ENCODE measurements at regions not wholly inside any gene's neighbourhood (a gene's known extent, or its start where the extent isn't known, plus 50 kb on each side); places are given as distances from the start of the nearest gene placed in this dataset.

DNA sequence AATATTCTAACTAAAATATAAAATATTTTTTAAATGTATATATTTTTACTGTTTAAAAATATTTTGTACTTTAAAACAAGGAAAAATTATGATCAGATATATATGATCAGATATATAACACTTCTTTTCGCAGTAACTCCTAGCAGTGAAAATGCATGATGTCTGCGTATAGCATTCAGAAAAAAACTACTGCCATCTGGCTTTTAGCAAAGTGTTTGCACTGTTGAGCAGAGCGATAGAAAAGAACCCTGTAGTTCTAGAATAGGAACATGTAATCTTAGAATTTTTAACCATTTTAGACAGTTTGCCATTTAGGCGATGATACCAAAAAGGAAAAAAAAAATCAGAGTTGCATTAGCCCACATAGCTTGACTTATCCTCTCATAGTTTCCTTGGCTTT lies 370.4 kb upstream of the ANO3 start:
- WGBS, 2 experiments (ENCODE audit: low coverage in 1 of 2, low lambda C conversion rate in 2 of 2, missing lambda C conversion rate in 2 of 2): 49 to 51% methylated on average over 4 of the region's 4 CpGs
- no peaks in the 10 kb centered on the region for H3K36me3 ChIP-seq (ENCODE audit: low read depth)
- no peaks in the 10 kb centered on the region for H3K4me1 ChIP-seq (ENCODE audit: insufficient read depth)
- no peak for DNase-seq
- no peak overlapping the region for H3K4me3 ChIP-seq
- no peaks in the 10 kb centered on the region for H3K9me3 ChIP-seq (ENCODE audit: low read depth)
- no peaks in the 10 kb centered on the region for H3K9me2 ChIP-seq (ENCODE audit: insufficient read depth)
- H3K27me3 ChIP-seq (replicated peaks; ENCODE audit: insufficient read depth): no peaks in the 10 kb centered on the region
- no peak overlapping the region for H3K27ac ChIP-seq
- no peak overlapping the region for H3K4me2 ChIP-seq (ENCODE audit: unreplicated experiment)
- in situ Hi-C loops (cut with MboI): no loop called here
- no peak overlapping the region for H2AFZ ChIP-seq
- TF ChIP-seq EZH2phosphoT487 (IDR thresholded peaks at IDR 0.05; ENCODE audit: insufficient read depth, low read depth) (no peak), EZH2 (IDR thresholded peaks at IDR 0.05; ENCODE audit: insufficient read depth, poor library complexity, severe bottlenecking) (no peak)
- H3F3A ChIP-seq (ENCODE audit: insufficient read depth): no peaks in the 10 kb centered on the region
- no peaks in the 10 kb centered on the region for H3K79me2 ChIP-seq (ENCODE audit: insufficient read depth)
- H4K20me1 ChIP-seq (ENCODE audit: insufficient read depth): no peaks in the 10 kb centered on the region
- no peak overlapping the region for H3K9ac ChIP-seq

DNA sequence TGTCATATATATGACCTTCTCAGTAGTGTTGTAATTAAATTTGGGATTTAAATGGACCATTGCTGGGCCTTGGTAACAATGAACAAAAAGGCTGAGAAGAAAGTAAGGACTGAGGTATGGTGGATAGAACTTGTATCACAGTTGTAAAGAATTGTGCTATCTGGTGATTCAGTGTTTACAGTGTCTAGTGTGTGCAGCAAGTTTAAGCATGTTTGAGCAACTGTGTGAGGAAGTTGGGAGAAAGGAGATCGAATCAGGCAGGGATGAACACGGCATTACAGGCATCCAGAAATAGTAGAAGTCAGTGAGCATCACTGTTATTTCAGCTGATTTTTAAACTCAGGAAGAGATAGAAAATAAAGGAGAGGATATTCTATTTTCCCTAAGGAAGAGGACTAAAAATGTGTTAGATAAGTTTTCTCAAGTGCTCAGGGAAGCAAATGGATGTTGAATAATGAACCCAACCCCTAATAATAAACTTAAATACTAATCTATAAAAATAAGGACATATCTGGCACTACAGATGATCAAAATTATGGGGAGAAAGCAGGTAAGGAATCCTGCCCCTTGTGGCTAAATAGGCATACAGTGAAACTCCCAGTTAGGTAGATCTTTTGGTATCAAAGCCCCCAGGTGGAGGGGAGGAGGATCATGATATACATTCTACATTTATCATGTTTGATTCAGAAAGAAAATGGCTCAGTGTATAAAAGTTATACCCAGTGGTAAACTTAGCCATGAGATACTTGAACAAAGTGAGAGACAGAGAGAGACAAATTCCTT lies 361.0 kb upstream of the ANO3 start:
- H3K4me2 ChIP-seq (ENCODE audit: unreplicated experiment): no peak overlapping the region
- in situ Hi-C loops (cut with MboI): loop anchor here (5.0 kb wide), 1 partner anchor 306 kb away; no protein-coding TSS in a partner anchor
- WGBS, 2 experiments (ENCODE audit: low coverage in 1 of 2, low lambda C conversion rate in 2 of 2, missing lambda C conversion rate in 2 of 2): 83 to 91% methylated on average over 2 of the region's 2 CpGs

DNA sequence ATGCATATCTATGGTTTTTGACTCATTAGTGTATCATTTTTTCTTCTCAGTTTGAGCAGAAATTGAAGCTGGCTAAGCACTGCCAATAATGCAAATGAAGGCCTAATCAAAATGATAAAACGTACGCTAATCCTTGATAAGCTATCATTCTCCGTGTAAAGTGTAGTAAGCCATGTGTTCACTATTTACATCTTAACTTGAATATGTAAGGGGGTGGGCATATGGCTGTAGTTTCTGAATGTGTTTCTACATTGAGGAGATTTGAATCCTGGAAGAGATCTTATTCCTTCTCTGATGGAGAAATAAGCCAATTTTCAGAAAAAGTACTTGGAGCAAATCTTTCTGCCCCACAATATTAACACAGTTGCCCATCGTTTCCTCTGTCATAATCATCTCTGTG lies 351.8 kb upstream of the ANO3 start:
- Histone ChIP-seq H3K9ac (no peak overlapping the region), H3K4me1 (ENCODE audit: insufficient read depth) (no peaks in the 10 kb centered on the region), H4K20me1 (ENCODE audit: insufficient read depth) (no peaks in the 10 kb centered on the region), H3K9me3 (ENCODE audit: low read depth) (no peaks in the 10 kb centered on the region), H3K4me2 (ENCODE audit: unreplicated experiment) (no peak overlapping the region), H3K9me2 (ENCODE audit: insufficient read depth) (no peaks in the 10 kb centered on the region), H3K27me3 (replicated peaks; ENCODE audit: insufficient read depth) (no peaks in the 10 kb centered on the region), H3K4me3 (no peak overlapping the region), H3K27ac (no peak overlapping the region), H2AFZ (no peak overlapping the region), H3F3A (ENCODE audit: insufficient read depth) (no peaks in the 10 kb centered on the region), H3K79me2 (ENCODE audit: insufficient read depth) (no peaks in the 10 kb centered on the region), H3K36me3 (ENCODE audit: low read depth) (no peaks in the 10 kb centered on the region)
- no peak for TF ChIP-seq EZH2 (IDR thresholded peaks at IDR 0.05; ENCODE audit: insufficient read depth, poor library complexity, severe bottlenecking)
- TF ChIP-seq EZH2phosphoT487 (IDR thresholded peaks at IDR 0.05; ENCODE audit: insufficient read depth, low read depth): no peak
- no peak for DNase-seq
- in situ Hi-C loops (cut with MboI): loop anchor here (5.0 to 10.0 kb wide), 2 partner anchors 155 to 247 kb away; no protein-coding TSS in a partner anchor
- WGBS, 2 experiments (ENCODE audit: low coverage in 1 of 2, low lambda C conversion rate in 2 of 2, missing lambda C conversion rate in 2 of 2): 80 to 82% methylated on average over 4 of the region's 4 CpGs

More for the DNA sequence above, 361.0 kb upstream of the ANO3 start:
- Histone ChIP-seq H3K4me1 (ENCODE audit: insufficient read depth) (no peaks in the 10 kb centered on the region), H3F3A (ENCODE audit: insufficient read depth) (no peaks in the 10 kb centered on the region), H3K79me2 (ENCODE audit: insufficient read depth) (no peaks in the 10 kb centered on the region), H3K9me3 (ENCODE audit: low read depth) (no peaks in the 10 kb centered on the region), H3K9ac (no peak overlapping the region), H2AFZ (no peak overlapping the region), H4K20me1 (ENCODE audit: insufficient read depth) (no peaks in the 10 kb centered on the region), H3K27me3 (replicated peaks; ENCODE audit: insufficient read depth) (no peaks in the 10 kb centered on the region), H3K36me3 (ENCODE audit: low read depth) (no peaks in the 10 kb centered on the region), H3K4me3 (no peak overlapping the region), H3K27ac (no peak overlapping the region), H3K9me2 (ENCODE audit: insufficient read depth) (no peaks in the 10 kb centered on the region)
- DNase-seq: no peak
- TF ChIP-seq EZH2phosphoT487 (IDR thresholded peaks at IDR 0.05; ENCODE audit: insufficient read depth, low read depth) (no peak), EZH2 (IDR thresholded peaks at IDR 0.05; ENCODE audit: insufficient read depth, poor library complexity, severe bottlenecking) (no peak)

DNA sequence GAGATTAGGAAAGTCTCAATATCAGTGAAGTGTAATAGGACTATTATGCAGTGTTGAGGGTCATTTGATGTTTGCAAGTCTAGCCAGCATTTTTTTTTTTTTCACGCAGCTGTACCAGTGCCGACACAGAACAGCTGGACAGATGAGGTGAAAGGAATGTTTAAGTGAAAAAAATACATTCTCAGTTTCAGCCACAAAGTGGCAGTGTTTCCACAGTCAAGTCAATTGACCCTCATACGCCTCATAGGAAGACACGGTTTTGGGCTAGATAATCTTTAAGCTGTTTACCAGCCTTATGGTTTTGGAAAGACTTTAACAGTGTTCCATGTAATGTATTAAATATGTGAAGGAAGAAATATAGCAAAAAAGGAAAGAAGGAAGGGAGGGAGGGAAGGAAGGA lies 349.9 kb upstream of the ANO3 start:
- Histone ChIP-seq H3K27ac (no peak overlapping the region), H2AFZ (peak overlapping the region; percentile 45), H3K4me1 (ENCODE audit: insufficient read depth) (peaks cover 5% of the 10 kb centered on the region; the same call in 1 of the 2 replicates), H3K9ac (no peak overlapping the region), H3K79me2 (ENCODE audit: insufficient read depth) (no peaks in the 10 kb centered on the region), H3K9me3 (ENCODE audit: low read depth) (no peaks in the 10 kb centered on the region), H3K9me2 (ENCODE audit: insufficient read depth) (no peaks in the 10 kb centered on the region), H3K4me2 (ENCODE audit: unreplicated experiment) (no peak overlapping the region), H3F3A (ENCODE audit: insufficient read depth) (no peaks in the 10 kb centered on the region), H3K27me3 (replicated peaks; ENCODE audit: insufficient read depth) (no peaks in the 10 kb centered on the region), H3K4me3 (no peak overlapping the region), H4K20me1 (ENCODE audit: insufficient read depth) (no peaks in the 10 kb centered on the region), H3K36me3 (ENCODE audit: low read depth) (no peaks in the 10 kb centered on the region)
- DNase-seq: peak; percentile 80
- 5 to 6% methylated on average over 4 of the region's 4 CpGs for WGBS, 2 experiments (ENCODE audit: low coverage in 1 of 2, low lambda C conversion rate in 2 of 2, missing lambda C conversion rate in 2 of 2)
- TF ChIP-seq EZH2 (IDR thresholded peaks at IDR 0.05; ENCODE audit: insufficient read depth, poor library complexity, severe bottlenecking) (no peak), EZH2phosphoT487 (IDR thresholded peaks at IDR 0.05; ENCODE audit: insufficient read depth, low read depth) (no peak)
- in situ Hi-C loops (cut with MboI): loop anchor here (5.0 to 10.0 kb wide), 2 partner anchors 153 to 245 kb away; no protein-coding TSS in a partner anchor

Measured in GM23248 (cell line).